GM23338 (cell line): ENCODE measurements at regions not wholly inside any gene's neighbourhood (a gene's known extent, or its start where the extent isn't known, plus 50 kb on each side); places are given as distances from the start of the nearest gene placed in this dataset.

Experiments
- ATAC-seq: fragments of 200-7000 bp; cut with Tn5 transposase; 3 replicates; pipeline ENCODE4 v1.9.1; 2020
- DNase-seq: peaks from one replicate; pipeline ENCODE4 v3.0.0-alpha.2; 2015; ENCODE audit warnings: low spot score
- H2AFZ ChIP-seq: fragments of 200-600 bp; sonication (generic); 2 replicates; pipeline ENCODE4 v1.8.0; 2016; ENCODE audit warnings: antibody characterized with exemption, mild to moderate bottlenecking, moderate library complexity
- H3F3A ChIP-seq: fragments of 200-600 bp; sonication (generic); replicated peaks from 2 replicates; pipeline ENCODE4 v1.8.0; 2017; ENCODE audit warnings: antibody characterized with exemption, mixed run types, low read depth
- H3K27ac ChIP-seq: fragments of 200-600 bp; sonication (generic); 2 replicates; pipeline ENCODE4 v1.6.1; 2016; ENCODE audit warnings: low read depth
- H3K27me3 ChIP-seq: fragments of 200-600 bp; sonication (generic); 2 replicates; pipeline ENCODE4 v1.8.0; 2016; ENCODE audit warnings: mild to moderate bottlenecking, mixed run types, moderate library complexity; ENCODE audit not compliant: insufficient read depth
- H3K36me3 ChIP-seq: fragments of 200-600 bp; sonication (generic); 2 replicates; pipeline ENCODE4 v1.8.0; 2016; ENCODE audit warnings: mild to moderate bottlenecking; ENCODE audit not compliant: insufficient read depth
- H3K4me1 ChIP-seq: fragments of 200-600 bp; sonication (generic); 2 replicates; pipeline ENCODE4 v1.8.0; 2016; ENCODE audit warnings: mild to moderate bottlenecking, moderate library complexity; ENCODE audit not compliant: insufficient read depth
- H3K4me2 ChIP-seq: fragments of 200-600 bp; sonication (generic); 2 replicates; pipeline ENCODE4 v1.7.1; 2017; ENCODE audit warnings: mixed run types
- H3K4me3 ChIP-seq: fragments of 200-600 bp; sonication (generic); 2 replicates; pipeline ENCODE4 v1.6.1; 2016; ENCODE audit warnings: mixed run types
- H3K79me2 ChIP-seq: fragments of 200-600 bp; sonication (generic); replicated peaks from 2 replicates; pipeline ENCODE4 v1.8.0; 2017; ENCODE audit warnings: mild to moderate bottlenecking; ENCODE audit not compliant: insufficient read depth
- H3K9me2 ChIP-seq: fragments of 200-600 bp; sonication (generic); 2 replicates; pipeline ENCODE4 v1.8.0; 2017; ENCODE audit not compliant: insufficient read depth
- H4K20me1 ChIP-seq: fragments of 200-600 bp; sonication (generic); replicated peaks from 2 replicates; pipeline ENCODE4 v1.8.0; 2017; ENCODE audit warnings: mild to moderate bottlenecking; ENCODE audit not compliant: insufficient read depth
- H3K27ac Mint-ChIP-seq: 2 replicates; pipeline ENCODE4 v1.8.0; 2020; ENCODE audit warnings: inconsistent platforms, mild to moderate bottlenecking, moderate library complexity, mixed read lengths
- H3K27me3 Mint-ChIP-seq: 3 replicates; pipeline ENCODE4 v1.8.0; 2022; ENCODE audit warnings: low read depth, mild to moderate bottlenecking, moderate library complexity, mixed read lengths, inconsistent platforms; ENCODE audit not compliant: insufficient read depth, poor library complexity
- H3K36me3 Mint-ChIP-seq: 3 replicates; pipeline ENCODE4 v1.8.0; 2021; ENCODE audit warnings: low read depth, mild to moderate bottlenecking, inconsistent platforms, moderate library complexity, mixed read lengths
- H3K4me1 Mint-ChIP-seq: 3 replicates; pipeline ENCODE4 v1.8.0; 2020; ENCODE audit warnings: mild to moderate bottlenecking, inconsistent platforms, mixed read lengths
- H3K4me3 Mint-ChIP-seq: 3 replicates; pipeline ENCODE4 v1.8.0; 2021; ENCODE audit warnings: moderate library complexity, mild to moderate bottlenecking, inconsistent platforms, mixed read lengths
- H3K9me3 Mint-ChIP-seq: 3 replicates; pipeline ENCODE4 v1.8.0; 2020; ENCODE audit warnings: moderate library complexity, mild to moderate bottlenecking, inconsistent platforms, mixed read lengths
- CTCF ChIP-seq, 2 experiments: fragments of 200-600 bp in 1 of 2; sonication (generic) in 1 of 2; conservative IDR thresholded peaks; 2 replicates each; pipeline versions ENCODE4 v1.5.1 to v1.6.1; 2016 to 2017; ENCODE audit warnings: antibody characterized with exemption in 2 of 2, low read depth in 2 of 2, mild to moderate bottlenecking in 2 of 2, moderate library complexity in 1 of 2
- ETS1 ChIP-seq: IDR thresholded peaks from 2 replicates; pipeline ENCODE4 v1.6.1; 2016; ENCODE audit warnings: antibody characterized with exemption
- EZH2phosphoT487 ChIP-seq: fragments of 200-600 bp; sonication (generic); IDR thresholded peaks from one replicate; pipeline ENCODE4 v1.8.1; 2018; ENCODE audit warnings: antibody characterized with exemption; ENCODE audit not compliant: unreplicated experiment
- JUNB ChIP-seq: IDR thresholded peaks from one replicate; pipeline ENCODE4 v1.6.1; 2016; ENCODE audit warnings: antibody characterized with exemption; ENCODE audit not compliant: unreplicated experiment
- NANOG ChIP-seq: IDR thresholded peaks from 2 replicates; pipeline ENCODE4 v1.6.1; 2016; ENCODE audit warnings: antibody characterized with exemption, borderline replicate concordance
- STAT1 ChIP-seq: IDR thresholded peaks from one replicate; pipeline ENCODE4 v1.6.1; 2016; ENCODE audit warnings: antibody characterized with exemption; ENCODE audit not compliant: unreplicated experiment
- ZNF114 ChIP-seq: fragments of 250-450 bp; sonication (Bioruptor Pico); IDR thresholded peaks from 2 replicates; pipeline ENCODE4 v1.5.0; 2020; ENCODE audit warnings: mild to moderate bottlenecking, moderate library complexity
- ZNF331 ChIP-seq: fragments of 250-450 bp; sonication (Bioruptor Pico); IDR thresholded peaks from 2 replicates; pipeline ENCODE4 v1.5.0; 2020; ENCODE audit warnings: low read depth, mild to moderate bottlenecking, moderate library complexity
- ZNF462 ChIP-seq: fragments of 250-450 bp; sonication (Bioruptor Pico); IDR thresholded peaks from 2 replicates; pipeline ENCODE4 v1.5.0; 2020; ENCODE audit warnings: mild to moderate bottlenecking, moderate library complexity

- no peak overlapping the region for H3K27ac Mint-ChIP-seq
- Histone ChIP-seq H2AFZ (no peak overlapping the region), H3F3A (no peaks in the 10 kb centered on the region), H4K20me1 (no peaks in the 10 kb centered on the region), H3K4me1 (peaks cover 16% of the 10 kb centered on the region), H3K36me3 (no peaks in the 10 kb centered on the region), H3K79me2 (no peaks in the 10 kb centered on the region), H3K4me3 (no peak overlapping the region), H3K27ac (no peak overlapping the region), H3K4me2 (no peak overlapping the region), H3K27me3 (no peaks in the 10 kb centered on the region), H3K9me2 (peaks cover 4% of the 10 kb centered on the region)
- no peak overlapping the region for H3K4me3 Mint-ChIP-seq
- peaks cover 7% of the 10 kb centered on the region for H3K27me3 Mint-ChIP-seq
- no peak for DNase-seq
- H3K4me1 Mint-ChIP-seq: peaks cover 21% of the 10 kb centered on the region
- peaks cover 5% of the 10 kb centered on the region; the same call in 1 of the 3 replicates for H3K9me3 Mint-ChIP-seq
- TF ChIP-seq JUNB (no peak), CTCF (conservative IDR thresholded peaks at IDR 0.05; ENCODE audit: low read depth in 2 of 2) (no peak), NANOG (no peak)
- no peaks in the 10 kb centered on the region for H3K36me3 Mint-ChIP-seq
- ATAC-seq: no peak
Measured at GRCh38 chr11:106327637-106328036, 250.2 kb downstream of the AASDHPPT start.

GRCh38 chr11:106329273-106330018 is 252.0 kb downstream of the AASDHPPT start:
- H3K4me2 ChIP-seq: no peak overlapping the region
- H3K9me2 ChIP-seq: peaks cover 4% of the 10 kb centered on the region
- H2AFZ ChIP-seq: no peak overlapping the region
- H3K27me3 ChIP-seq: no peaks in the 10 kb centered on the region
- ATAC-seq: no peak
- DNase-seq: no peak
- Mint-ChIP-seq H3K27me3 (peaks cover 7% of the 10 kb centered on the region), H3K36me3 (no peaks in the 10 kb centered on the region), H3K9me3 (no peaks in the 10 kb centered on the region), H3K27ac (no peak overlapping the region), H3K4me1 (peaks cover 21% of the 10 kb centered on the region), H3K4me3 (no peak overlapping the region)
- no peaks in the 10 kb centered on the region for H3K36me3 ChIP-seq
- H3K4me3 ChIP-seq: no peak overlapping the region
- no peaks in the 10 kb centered on the region for H4K20me1 ChIP-seq
- no peaks in the 10 kb centered on the region for H3F3A ChIP-seq
- H3K4me1 ChIP-seq: peaks cover 16% of the 10 kb centered on the region
- H3K79me2 ChIP-seq: no peaks in the 10 kb centered on the region
- H3K27ac ChIP-seq: no peak overlapping the region
- TF ChIP-seq EZH2phosphoT487 (no peak), ZNF114 (CRISPR knock-in tag) (no peak), ETS1 (no peak), NANOG (no peak), ZNF331 (CRISPR knock-in tag) (no peak), CTCF (conservative IDR thresholded peaks at IDR 0.05; ENCODE audit: low read depth in 2 of 2) (no peak), STAT1 (no peak), ZNF462 (CRISPR knock-in tag) (no peak)
